ENCODE measurements at regions not wholly inside any gene's neighbourhood (a gene's known extent, or its start where the extent isn't known, plus 50 kb on each side); places are given as distances from the start of the nearest gene placed in this dataset.

DNA sequence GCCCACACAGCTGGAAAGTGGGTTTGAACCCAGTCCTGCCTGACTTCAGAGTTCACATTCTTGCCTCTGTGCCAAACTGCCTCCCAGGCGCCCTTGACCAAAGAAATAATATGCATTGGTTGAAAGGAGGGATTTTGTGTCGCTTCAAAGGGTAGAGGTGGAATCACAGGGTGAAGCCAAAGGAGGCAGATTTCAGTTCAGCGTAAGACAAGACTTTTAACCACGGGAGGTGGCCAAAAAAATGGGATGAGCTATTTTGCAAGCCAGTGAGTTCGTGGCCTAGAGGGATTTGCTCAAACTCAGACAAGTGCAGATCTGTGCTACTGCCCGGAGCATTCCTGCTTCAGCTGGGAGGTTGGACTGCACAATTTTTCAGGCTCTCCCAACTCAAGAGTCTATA lies 57.6 kb upstream of the RANBP3L start:
- H3K4me1 ChIP-seq (ENCODE audit: insufficient read depth, low read length), result no peaks in the 10 kb centered on the region
- no peak for ATAC-seq (ENCODE audit: insufficient read depth, low read depth)
- H3K9me3 ChIP-seq (ENCODE audit: insufficient read depth, low read length, severe bottlenecking), result no peaks in the 10 kb centered on the region
- H4K20me1 ChIP-seq (ENCODE audit: insufficient read depth, low read length), result no peaks in the 10 kb centered on the region
- no peak overlapping the region for H3K4me2 ChIP-seq (ENCODE audit: insufficient read depth, low read length)
- no peaks in the 10 kb centered on the region for H3K36me3 ChIP-seq (ENCODE audit: insufficient read depth, low read length)
- no peak overlapping the region for H3K4me3 ChIP-seq (ENCODE audit: low read depth in 1 of 2, low read length in 2 of 2)
- H3K27ac ChIP-seq (ENCODE audit: low read length), result no peak overlapping the region
- H3K79me2 ChIP-seq (ENCODE audit: insufficient read depth, low read length), result no peaks in the 10 kb centered on the region
- peaks cover 8% of the 10 kb centered on the region for H3K27me3 ChIP-seq (ENCODE audit: insufficient read depth, low read length, poor library complexity)
- no peak overlapping the region for H2AFZ ChIP-seq (ENCODE audit: low read depth, low read length)
- no peak overlapping the region for H3K9ac ChIP-seq (ENCODE audit: low read depth, low read length)
- TF ChIP-seq, protein P1, sequence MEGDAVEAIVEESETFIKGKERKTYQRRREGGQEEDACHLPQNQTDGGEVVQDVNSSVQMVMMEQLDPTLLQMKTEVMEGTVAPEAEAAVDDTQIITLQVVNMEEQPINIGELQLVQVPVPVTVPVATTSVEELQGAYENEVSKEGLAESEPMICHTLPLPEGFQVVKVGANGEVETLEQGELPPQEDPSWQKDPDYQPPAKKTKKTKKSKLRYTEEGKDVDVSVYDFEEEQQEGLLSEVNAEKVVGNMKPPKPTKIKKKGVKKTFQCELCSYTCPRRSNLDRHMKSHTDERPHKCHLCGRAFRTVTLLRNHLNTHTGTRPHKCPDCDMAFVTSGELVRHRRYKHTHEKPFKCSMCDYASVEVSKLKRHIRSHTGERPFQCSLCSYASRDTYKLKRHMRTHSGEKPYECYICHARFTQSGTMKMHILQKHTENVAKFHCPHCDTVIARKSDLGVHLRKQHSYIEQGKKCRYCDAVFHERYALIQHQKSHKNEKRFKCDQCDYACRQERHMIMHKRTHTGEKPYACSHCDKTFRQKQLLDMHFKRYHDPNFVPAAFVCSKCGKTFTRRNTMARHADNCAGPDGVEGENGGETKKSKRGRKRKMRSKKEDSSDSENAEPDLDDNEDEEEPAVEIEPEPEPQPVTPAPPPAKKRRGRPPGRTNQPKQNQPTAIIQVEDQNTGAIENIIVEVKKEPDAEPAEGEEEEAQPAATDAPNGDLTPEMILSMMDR (IDR thresholded peaks at IDR 0.05; ENCODE audit: borderline replicate concordance, extremely low read depth, low read length, poor library complexity, severe bottlenecking), result no peak
- TF ChIP-seq EZH2 (IDR thresholded peaks at IDR 0.05; ENCODE audit: borderline replicate concordance, low read depth, low read length, severe bottlenecking), result no peak
- DNase-seq, result no peak

DNA sequence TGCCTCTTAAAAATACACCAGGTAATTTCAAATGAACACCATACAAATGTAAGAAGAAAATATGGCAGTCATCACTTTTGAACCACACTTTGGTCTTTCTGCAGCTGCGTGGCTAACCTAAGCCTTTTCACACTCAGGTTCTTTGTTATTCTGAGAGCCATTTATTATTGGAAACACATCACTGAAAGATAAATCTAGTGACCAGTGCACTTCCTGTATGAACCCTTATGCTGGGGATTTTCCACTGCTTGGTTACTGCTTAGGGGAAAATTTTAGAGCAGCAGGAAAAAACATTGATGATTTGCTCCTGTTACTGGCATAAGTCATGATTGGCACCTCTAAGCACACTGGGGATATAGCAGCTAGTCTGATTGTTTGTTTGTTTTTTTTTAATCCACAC lies 58.6 kb upstream of the RANBP3L start:
- Histone ChIP-seq H3K27me3 (ENCODE audit: insufficient read depth, low read length, poor library complexity) (peaks cover 12% of the 10 kb centered on the region), H3K9ac (ENCODE audit: low read depth, low read length) (no peak overlapping the region), H3K27ac (ENCODE audit: low read length) (no peak overlapping the region), H3K9me3 (ENCODE audit: insufficient read depth, low read length, severe bottlenecking) (no peaks in the 10 kb centered on the region), H2AFZ (ENCODE audit: low read depth, low read length) (no peak overlapping the region), H3K4me3 (ENCODE audit: low read depth in 1 of 2, low read length in 2 of 2) (no peak overlapping the region), H3K4me1 (ENCODE audit: insufficient read depth, low read length) (no peaks in the 10 kb centered on the region), H3K36me3 (ENCODE audit: insufficient read depth, low read length) (no peaks in the 10 kb centered on the region), H3K4me2 (ENCODE audit: insufficient read depth, low read length) (no peak overlapping the region), H3K79me2 (ENCODE audit: insufficient read depth, low read length) (no peaks in the 10 kb centered on the region), H4K20me1 (ENCODE audit: insufficient read depth, low read length) (no peaks in the 10 kb centered on the region)
- no peak for DNase-seq
- no peak for ATAC-seq (ENCODE audit: insufficient read depth, low read depth)
- no peak for TF ChIP-seq EZH2 (IDR thresholded peaks at IDR 0.05; ENCODE audit: borderline replicate concordance, low read depth, low read length, severe bottlenecking)
- TF ChIP-seq, protein P1 (IDR thresholded peaks at IDR 0.05; ENCODE audit: borderline replicate concordance, extremely low read depth, low read length, poor library complexity, severe bottlenecking), result no peak

DNA sequence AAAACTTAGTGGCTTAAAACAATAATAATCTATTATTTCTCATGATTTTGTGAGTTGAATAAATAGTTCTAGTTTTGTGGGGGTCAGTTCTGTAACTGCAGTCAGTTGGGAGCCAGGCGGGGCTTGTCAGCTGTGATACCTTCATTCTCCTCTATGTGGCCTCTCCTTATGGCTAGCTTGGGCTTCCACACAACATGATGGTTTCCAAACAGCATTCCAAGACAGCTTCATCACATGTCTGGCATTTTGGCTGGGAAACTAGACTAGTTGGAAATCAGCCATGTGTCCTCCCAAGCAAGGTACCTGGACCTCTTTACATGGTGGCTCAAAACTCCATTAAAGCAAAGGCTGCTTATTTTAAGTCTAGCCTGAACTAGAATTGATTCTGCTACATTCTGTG lies 61.4 kb upstream of the RANBP3L start:
- Histone ChIP-seq H3K9ac (ENCODE audit: low read depth, low read length) (no peak overlapping the region), H3K9me3 (ENCODE audit: insufficient read depth, low read length, severe bottlenecking) (no peaks in the 10 kb centered on the region), H3K4me2 (ENCODE audit: insufficient read depth, low read length) (no peak overlapping the region), H3K36me3 (ENCODE audit: insufficient read depth, low read length) (no peaks in the 10 kb centered on the region), H3K4me1 (ENCODE audit: insufficient read depth, low read length) (no peaks in the 10 kb centered on the region), H3K4me3 (ENCODE audit: low read depth in 1 of 2, low read length in 2 of 2) (no peak overlapping the region), H3K27ac (ENCODE audit: low read length) (no peak overlapping the region), H3K79me2 (ENCODE audit: insufficient read depth, low read length) (no peaks in the 10 kb centered on the region), H4K20me1 (ENCODE audit: insufficient read depth, low read length) (no peaks in the 10 kb centered on the region), H3K27me3 (ENCODE audit: insufficient read depth, low read length, poor library complexity) (peaks cover 26% of the 10 kb centered on the region), H2AFZ (ENCODE audit: low read depth, low read length) (no peak overlapping the region)
- ATAC-seq (ENCODE audit: insufficient read depth, low read depth), result no peak
- TF ChIP-seq, protein P1 (IDR thresholded peaks at IDR 0.05; ENCODE audit: borderline replicate concordance, extremely low read depth, low read length, poor library complexity, severe bottlenecking), result no peak
- TF ChIP-seq EZH2 (IDR thresholded peaks at IDR 0.05; ENCODE audit: borderline replicate concordance, low read depth, low read length, severe bottlenecking), result no peak
- DNase-seq, result no peak

DNA sequence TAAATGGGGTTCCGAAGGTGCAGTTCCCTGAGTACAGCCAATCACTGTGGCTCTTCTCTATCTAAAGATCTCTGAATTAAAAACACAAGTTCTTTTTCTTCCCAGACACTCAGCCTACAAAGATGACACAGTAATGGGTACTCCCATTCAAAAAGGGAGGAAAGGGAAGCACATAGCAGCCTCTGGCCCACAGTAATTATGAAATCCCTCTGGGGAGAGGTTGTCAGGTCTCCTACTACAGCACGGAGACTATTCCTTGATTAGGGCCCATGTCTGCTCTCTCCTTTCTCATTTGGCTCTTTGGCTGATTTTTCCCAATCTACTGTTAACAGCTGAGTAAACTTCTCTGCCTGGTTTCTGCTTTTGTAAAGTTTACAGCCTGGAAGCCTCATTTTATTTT lies 62.0 kb upstream of the RANBP3L start:
- H3K9ac ChIP-seq (ENCODE audit: low read depth, low read length), result no peak overlapping the region
- H2AFZ ChIP-seq (ENCODE audit: low read depth, low read length), result no peak overlapping the region
- no peaks in the 10 kb centered on the region for H3K36me3 ChIP-seq (ENCODE audit: insufficient read depth, low read length)
- no peaks in the 10 kb centered on the region for H3K79me2 ChIP-seq (ENCODE audit: insufficient read depth, low read length)
- H3K4me3 ChIP-seq (ENCODE audit: low read depth in 1 of 2, low read length in 2 of 2), result no peak overlapping the region
- DNase-seq (no peak), ATAC-seq (ENCODE audit: insufficient read depth, low read depth) (no peak)
- H3K4me1 ChIP-seq (ENCODE audit: insufficient read depth, low read length), result no peaks in the 10 kb centered on the region
- H3K4me2 ChIP-seq (ENCODE audit: insufficient read depth, low read length), result no peak overlapping the region
- H3K9me3 ChIP-seq (ENCODE audit: insufficient read depth, low read length, severe bottlenecking), result no peaks in the 10 kb centered on the region
- H3K27me3 ChIP-seq (ENCODE audit: insufficient read depth, low read length, poor library complexity), result peaks cover 30% of the 10 kb centered on the region
- no peak overlapping the region for H3K27ac ChIP-seq (ENCODE audit: low read length)
- TF ChIP-seq, protein P1 (IDR thresholded peaks at IDR 0.05; ENCODE audit: borderline replicate concordance, extremely low read depth, low read length, poor library complexity, severe bottlenecking), result no peak
- no peak for TF ChIP-seq EZH2 (IDR thresholded peaks at IDR 0.05; ENCODE audit: borderline replicate concordance, low read depth, low read length, severe bottlenecking)
- no peaks in the 10 kb centered on the region for H4K20me1 ChIP-seq (ENCODE audit: insufficient read depth, low read length)
